ENCODE measurements at regions not wholly inside any gene's neighbourhood (a gene's known extent, or its start where the extent isn't known, plus 50 kb on each side); places are given as distances from the start of the nearest gene placed in this dataset.
A peak's percentile ranks its signal among the peaks of the same experiment; 100 is the strongest.

DNA sequence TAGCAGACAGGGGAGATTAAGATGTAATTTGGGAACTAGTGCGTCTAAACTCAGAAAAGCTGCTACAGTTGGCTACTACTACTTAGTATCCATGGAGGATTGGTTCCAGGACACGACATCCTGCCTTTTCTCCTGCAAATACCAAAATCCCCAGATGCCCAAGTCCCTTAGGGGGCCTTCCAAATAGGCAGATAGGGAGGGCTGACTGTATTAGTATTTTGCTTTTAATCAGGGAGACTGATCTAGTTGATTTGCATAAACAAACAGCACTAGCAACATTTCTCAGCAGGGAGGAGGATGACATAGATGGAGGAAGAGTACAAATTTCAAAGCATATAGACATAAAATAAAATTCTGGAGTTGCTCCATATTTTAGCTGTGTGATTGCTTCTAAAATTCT, 621.6 kb upstream of the GOT2 start:
- DNase-seq (ENCODE audit: low spot score) = peak; percentile 37
- Histone ChIP-seq H3F3A (replicated peaks; ENCODE audit: low read depth) (no peaks in the 10 kb centered on the region), H3K27me3 (ENCODE audit: insufficient read depth) (no peaks in the 10 kb centered on the region), H3K4me2 (peak overlapping the region; percentile 69), H4K20me1 (replicated peaks; ENCODE audit: insufficient read depth) (no peaks in the 10 kb centered on the region), H2AFZ (no peak overlapping the region), H3K9me2 (ENCODE audit: insufficient read depth) (no peaks in the 10 kb centered on the region), H3K4me3 (0 out of 2 replicates have a peak overlapping the region, but pooled peaks have one; percentile 12), H3K27ac (ENCODE audit: low read depth) (no peak overlapping the region), H3K79me2 (replicated peaks; ENCODE audit: insufficient read depth) (no peaks in the 10 kb centered on the region), H3K4me1 (ENCODE audit: insufficient read depth) (peaks cover 21% of the 10 kb centered on the region), H3K36me3 (ENCODE audit: insufficient read depth) (no peaks in the 10 kb centered on the region)
- Mint-ChIP-seq H3K27ac (no peak overlapping the region), H3K36me3 (ENCODE audit: low read depth) (no peaks in the 10 kb centered on the region), H3K4me1 (peaks cover 21% of the 10 kb centered on the region), H3K4me3 (peak overlapping the region; percentile 37; the same call in 1 of the 3 replicates), H3K9me3 (no peaks in the 10 kb centered on the region; the same call in 2 of the 3 replicates), H3K27me3 (ENCODE audit: insufficient read depth, low read depth, poor library complexity) (peaks cover 4% of the 10 kb centered on the region)
- no peak for TF ChIP-seq EZH2 (IDR thresholded peaks at IDR 0.05; ENCODE audit: low read depth, unreplicated experiment)
- TF ChIP-seq, protein P1, sequence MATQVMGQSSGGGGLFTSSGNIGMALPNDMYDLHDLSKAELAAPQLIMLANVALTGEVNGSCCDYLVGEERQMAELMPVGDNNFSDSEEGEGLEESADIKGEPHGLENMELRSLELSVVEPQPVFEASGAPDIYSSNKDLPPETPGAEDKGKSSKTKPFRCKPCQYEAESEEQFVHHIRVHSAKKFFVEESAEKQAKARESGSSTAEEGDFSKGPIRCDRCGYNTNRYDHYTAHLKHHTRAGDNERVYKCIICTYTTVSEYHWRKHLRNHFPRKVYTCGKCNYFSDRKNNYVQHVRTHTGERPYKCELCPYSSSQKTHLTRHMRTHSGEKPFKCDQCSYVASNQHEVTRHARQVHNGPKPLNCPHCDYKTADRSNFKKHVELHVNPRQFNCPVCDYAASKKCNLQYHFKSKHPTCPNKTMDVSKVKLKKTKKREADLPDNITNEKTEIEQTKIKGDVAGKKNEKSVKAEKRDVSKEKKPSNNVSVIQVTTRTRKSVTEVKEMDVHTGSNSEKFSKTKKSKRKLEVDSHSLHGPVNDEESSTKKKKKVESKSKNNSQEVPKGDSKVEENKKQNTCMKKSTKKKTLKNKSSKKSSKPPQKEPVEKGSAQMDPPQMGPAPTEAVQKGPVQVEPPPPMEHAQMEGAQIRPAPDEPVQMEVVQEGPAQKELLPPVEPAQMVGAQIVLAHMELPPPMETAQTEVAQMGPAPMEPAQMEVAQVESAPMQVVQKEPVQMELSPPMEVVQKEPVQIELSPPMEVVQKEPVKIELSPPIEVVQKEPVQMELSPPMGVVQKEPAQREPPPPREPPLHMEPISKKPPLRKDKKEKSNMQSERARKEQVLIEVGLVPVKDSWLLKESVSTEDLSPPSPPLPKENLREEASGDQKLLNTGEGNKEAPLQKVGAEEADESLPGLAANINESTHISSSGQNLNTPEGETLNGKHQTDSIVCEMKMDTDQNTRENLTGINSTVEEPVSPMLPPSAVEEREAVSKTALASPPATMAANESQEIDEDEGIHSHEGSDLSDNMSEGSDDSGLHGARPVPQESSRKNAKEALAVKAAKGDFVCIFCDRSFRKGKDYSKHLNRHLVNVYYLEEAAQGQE (IDR thresholded peaks at IDR 0.05; ENCODE audit: unreplicated experiment) = no peak
- TF ChIP-seq ZNF114 (CRISPR knock-in tag; IDR thresholded peaks at IDR 0.05) = no peak
- TF ChIP-seq CREB1 (CRISPR knock-in tag; IDR thresholded peaks at IDR 0.05; ENCODE audit: low read depth) = no peak
- TF ChIP-seq, protein P2, sequence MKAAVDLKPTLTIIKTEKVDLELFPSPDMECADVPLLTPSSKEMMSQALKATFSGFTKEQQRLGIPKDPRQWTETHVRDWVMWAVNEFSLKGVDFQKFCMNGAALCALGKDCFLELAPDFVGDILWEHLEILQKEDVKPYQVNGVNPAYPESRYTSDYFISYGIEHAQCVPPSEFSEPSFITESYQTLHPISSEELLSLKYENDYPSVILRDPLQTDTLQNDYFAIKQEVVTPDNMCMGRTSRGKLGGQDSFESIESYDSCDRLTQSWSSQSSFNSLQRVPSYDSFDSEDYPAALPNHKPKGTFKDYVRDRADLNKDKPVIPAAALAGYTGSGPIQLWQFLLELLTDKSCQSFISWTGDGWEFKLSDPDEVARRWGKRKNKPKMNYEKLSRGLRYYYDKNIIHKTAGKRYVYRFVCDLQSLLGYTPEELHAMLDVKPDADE (IDR thresholded peaks at IDR 0.05) = no peak
- no peak for TF ChIP-seq NANOG (IDR thresholded peaks at IDR 0.05; ENCODE audit: borderline replicate concordance)
- TF ChIP-seq STAT1 (IDR thresholded peaks at IDR 0.05; ENCODE audit: unreplicated experiment) = no peak
- no peak for TF ChIP-seq JUNB (IDR thresholded peaks at IDR 0.05; ENCODE audit: unreplicated experiment)
- no peak for TF ChIP-seq ZNF331 (CRISPR knock-in tag; IDR thresholded peaks at IDR 0.05; ENCODE audit: low read depth)
- TF ChIP-seq, protein P3, sequence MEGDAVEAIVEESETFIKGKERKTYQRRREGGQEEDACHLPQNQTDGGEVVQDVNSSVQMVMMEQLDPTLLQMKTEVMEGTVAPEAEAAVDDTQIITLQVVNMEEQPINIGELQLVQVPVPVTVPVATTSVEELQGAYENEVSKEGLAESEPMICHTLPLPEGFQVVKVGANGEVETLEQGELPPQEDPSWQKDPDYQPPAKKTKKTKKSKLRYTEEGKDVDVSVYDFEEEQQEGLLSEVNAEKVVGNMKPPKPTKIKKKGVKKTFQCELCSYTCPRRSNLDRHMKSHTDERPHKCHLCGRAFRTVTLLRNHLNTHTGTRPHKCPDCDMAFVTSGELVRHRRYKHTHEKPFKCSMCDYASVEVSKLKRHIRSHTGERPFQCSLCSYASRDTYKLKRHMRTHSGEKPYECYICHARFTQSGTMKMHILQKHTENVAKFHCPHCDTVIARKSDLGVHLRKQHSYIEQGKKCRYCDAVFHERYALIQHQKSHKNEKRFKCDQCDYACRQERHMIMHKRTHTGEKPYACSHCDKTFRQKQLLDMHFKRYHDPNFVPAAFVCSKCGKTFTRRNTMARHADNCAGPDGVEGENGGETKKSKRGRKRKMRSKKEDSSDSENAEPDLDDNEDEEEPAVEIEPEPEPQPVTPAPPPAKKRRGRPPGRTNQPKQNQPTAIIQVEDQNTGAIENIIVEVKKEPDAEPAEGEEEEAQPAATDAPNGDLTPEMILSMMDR (conservative IDR thresholded peaks at IDR 0.05; ENCODE audit: low read depth in 2 of 2) = no peak
- TF ChIP-seq EZH2phosphoT487 (IDR thresholded peaks at IDR 0.05; ENCODE audit: unreplicated experiment) = no peak
- TF ChIP-seq, protein P4, sequence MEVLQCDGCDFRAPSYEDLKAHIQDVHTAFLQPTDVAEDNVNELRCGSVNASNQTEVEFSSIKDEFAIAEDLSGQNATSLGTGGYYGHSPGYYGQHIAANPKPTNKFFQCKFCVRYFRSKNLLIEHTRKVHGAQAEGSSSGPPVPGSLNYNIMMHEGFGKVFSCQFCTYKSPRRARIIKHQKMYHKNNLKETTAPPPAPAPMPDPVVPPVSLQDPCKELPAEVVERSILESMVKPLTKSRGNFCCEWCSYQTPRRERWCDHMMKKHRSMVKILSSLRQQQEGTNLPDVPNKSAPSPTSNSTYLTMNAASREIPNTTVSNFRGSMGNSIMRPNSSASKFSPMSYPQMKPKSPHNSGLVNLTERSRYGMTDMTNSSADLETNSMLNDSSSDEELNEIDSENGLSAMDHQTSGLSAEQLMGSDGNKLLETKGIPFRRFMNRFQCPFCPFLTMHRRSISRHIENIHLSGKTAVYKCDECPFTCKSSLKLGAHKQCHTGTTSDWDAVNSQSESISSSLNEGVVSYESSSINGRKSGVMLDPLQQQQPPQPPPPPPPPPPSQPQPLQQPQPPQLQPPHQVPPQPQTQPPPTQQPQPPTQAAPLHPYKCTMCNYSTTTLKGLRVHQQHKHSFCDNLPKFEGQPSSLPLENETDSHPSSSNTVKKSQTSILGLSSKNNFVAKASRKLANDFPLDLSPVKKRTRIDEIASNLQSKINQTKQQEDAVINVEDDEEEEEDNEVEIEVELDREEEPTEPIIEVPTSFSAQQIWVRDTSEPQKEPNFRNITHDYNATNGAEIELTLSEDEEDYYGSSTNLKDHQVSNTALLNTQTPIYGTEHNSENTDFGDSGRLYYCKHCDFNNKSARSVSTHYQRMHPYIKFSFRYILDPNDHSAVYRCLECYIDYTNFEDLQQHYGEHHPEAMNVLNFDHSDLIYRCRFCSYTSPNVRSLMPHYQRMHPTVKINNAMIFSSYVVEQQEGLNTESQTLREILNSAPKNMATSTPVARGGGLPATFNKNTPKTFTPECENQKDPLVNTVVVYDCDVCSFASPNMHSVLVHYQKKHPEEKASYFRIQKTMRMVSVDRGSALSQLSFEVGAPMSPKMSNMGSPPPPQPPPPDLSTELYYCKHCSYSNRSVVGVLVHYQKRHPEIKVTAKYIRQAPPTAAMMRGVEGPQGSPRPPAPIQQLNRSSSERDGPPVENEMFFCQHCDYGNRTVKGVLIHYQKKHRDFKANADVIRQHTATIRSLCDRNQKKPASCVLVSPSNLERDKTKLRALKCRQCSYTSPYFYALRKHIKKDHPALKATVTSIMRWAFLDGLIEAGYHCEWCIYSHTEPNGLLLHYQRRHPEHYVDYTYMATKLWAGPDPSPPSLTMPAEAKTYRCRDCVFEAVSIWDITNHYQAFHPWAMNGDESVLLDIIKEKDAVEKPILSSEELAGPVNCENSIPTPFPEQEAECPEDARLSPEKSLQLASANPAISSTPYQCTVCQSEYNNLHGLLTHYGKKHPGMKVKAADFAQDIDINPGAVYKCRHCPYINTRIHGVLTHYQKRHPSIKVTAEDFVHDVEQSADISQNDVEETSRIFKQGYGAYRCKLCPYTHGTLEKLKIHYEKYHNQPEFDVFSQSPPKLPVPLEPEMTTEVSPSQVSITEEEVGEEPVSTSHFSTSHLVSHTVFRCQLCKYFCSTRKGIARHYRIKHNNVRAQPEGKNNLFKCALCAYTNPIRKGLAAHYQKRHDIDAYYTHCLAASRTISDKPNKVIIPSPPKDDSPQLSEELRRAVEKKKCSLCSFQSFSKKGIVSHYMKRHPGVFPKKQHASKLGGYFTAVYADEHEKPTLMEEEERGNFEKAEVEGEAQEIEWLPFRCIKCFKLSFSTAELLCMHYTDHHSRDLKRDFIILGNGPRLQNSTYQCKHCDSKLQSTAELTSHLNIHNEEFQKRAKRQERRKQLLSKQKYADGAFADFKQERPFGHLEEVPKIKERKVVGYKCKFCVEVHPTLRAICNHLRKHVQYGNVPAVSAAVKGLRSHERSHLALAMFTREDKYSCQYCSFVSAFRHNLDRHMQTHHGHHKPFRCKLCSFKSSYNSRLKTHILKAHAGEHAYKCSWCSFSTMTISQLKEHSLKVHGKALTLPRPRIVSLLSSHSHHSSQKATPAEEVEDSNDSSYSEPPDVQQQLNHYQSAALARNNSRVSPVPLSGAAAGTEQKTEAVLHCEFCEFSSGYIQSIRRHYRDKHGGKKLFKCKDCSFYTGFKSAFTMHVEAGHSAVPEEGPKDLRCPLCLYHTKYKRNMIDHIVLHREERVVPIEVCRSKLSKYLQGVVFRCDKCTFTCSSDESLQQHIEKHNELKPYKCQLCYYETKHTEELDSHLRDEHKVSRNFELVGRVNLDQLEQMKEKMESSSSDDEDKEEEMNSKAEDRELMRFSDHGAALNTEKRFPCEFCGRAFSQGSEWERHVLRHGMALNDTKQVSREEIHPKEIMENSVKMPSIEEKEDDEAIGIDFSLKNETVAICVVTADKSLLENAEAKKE (CRISPR knock-in tag; IDR thresholded peaks at IDR 0.05) = no peak
- TF ChIP-seq POLR2AphosphoS5 (IDR thresholded peaks at IDR 0.05; ENCODE audit: low read depth) = no peak
- peak; percentile 46 for ATAC-seq
